ENCODE measurements at regions not wholly inside any gene's neighbourhood (a gene's known extent, or its start where the extent isn't known, plus 50 kb on each side); places are given as distances from the start of the nearest gene placed in this dataset.
"Not testable (repeated sequence)": the region's sequence is repeated elsewhere in the genome, so short reads cannot be mapped to it uniquely, and the experiment has no call there.

- TF ChIP-seq CTCF (IDR thresholded peaks at IDR 0.05; ENCODE audit: insufficient read depth, low read depth, low read length); EZH2 (IDR thresholded peaks at IDR 0.05; ENCODE audit: insufficient read depth, low read length): not testable (repeated sequence)
Observed at GRCh38 chr21:8255094-8255493, 2266.3 kb upstream of the TPTE start.
